ENCODE measurements at regions not wholly inside any gene's neighbourhood (a gene's known extent, or its start where the extent isn't known, plus 50 kb on each side); places are given as distances from the start of the nearest gene placed in this dataset.

DNA sequence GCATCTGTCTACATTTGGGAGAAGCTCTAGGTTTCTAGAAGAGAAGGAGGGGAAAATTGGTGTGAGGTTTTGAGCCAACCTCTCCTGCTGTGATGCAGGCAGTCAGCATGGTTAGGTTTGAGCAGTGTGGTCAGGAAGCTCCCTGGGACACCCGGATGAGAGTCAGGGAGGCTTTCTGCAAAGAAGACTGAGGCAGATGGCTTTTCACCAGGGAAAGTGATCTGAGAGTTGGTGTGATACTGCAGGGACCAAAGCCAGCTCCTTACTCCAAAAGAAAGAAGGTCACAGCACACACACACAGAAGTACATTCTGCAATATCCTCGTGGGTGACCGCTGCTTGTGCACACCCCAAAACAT lies 75.8 kb upstream of the BCL11A start (continued):
- TF ChIP-seq, protein P1, sequence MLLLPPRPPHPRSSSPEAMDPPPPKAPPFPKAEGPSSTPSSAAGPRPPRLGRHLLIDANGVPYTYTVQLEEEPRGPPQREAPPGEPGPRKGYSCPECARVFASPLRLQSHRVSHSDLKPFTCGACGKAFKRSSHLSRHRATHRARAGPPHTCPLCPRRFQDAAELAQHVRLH (tag by site-specific recombination; IDR thresholded peaks at IDR 0.05): no peak
- TF ChIP-seq TCF7L2 (IDR thresholded peaks at IDR 0.05; ENCODE audit: borderline replicate concordance, low read depth, low read length) (no peak), HOXC10 (CRISPR knock-in tag; IDR thresholded peaks at IDR 0.05) (no peak)
- TF ChIP-seq, protein P2, sequence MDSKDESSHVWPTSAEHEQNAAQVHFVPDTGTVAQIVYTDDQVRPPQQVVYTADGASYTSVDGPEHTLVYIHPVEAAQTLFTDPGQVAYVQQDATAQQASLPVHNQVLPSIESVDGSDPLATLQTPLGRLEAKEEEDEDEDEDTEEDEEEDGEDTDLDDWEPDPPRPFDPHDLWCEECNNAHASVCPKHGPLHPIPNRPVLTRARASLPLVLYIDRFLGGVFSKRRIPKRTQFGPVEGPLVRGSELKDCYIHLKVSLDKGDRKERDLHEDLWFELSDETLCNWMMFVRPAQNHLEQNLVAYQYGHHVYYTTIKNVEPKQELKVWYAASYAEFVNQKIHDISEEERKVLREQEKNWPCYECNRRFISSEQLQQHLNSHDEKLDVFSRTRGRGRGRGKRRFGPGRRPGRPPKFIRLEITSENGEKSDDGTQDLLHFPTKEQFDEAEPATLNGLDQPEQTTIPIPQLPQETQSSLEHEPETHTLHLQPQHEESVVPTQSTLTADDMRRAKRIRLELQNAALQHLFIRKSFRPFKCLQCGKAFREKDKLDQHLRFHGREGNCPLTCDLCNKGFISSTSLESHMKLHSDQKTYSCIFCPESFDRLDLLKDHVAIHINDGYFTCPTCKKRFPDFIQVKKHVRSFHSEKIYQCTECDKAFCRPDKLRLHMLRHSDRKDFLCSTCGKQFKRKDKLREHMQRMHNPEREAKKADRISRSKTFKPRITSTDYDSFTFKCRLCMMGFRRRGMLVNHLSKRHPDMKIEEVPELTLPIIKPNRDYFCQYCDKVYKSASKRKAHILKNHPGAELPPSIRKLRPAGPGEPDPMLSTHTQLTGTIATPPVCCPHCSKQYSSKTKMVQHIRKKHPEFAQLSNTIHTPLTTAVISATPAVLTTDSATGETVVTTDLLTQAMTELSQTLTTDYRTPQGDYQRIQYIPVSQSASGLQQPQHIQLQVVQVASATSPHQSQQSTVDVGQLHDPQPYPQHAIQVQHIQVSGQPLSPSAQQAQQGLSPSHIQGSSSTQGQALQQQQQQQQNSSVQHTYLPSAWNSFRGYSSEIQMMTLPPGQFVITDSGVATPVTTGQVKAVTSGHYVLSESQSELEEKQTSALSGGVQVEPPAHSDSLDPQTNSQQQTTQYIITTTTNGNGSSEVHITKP (tag by site-specific recombination; IDR thresholded peaks at IDR 0.05): no peak

DNA sequence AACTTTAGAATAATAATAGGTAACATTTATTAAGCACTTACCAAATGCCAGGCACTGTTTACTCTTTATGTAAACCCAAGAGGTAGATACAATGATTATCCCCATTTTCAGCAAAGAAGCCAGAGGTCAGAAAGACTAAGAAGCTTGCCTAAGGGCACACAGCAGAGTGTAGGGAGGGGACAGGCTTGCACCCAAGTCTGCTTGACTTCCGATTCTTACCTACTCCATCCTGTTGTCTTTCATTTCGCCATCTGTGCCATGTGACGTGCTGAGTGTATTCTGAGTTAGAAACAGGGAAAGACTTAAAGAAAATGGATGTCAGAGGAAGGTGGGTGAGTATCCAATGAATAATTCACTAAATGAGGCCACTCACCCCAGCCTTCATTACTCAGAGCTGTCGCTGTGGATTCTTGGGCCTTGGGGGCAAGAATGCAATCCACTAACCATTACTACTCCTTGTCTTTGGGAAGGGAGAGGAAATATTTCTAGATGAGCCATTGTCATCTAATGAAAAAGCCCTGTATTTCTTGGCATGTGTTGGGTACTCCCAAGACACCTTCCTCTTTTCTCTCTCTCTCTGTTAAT lies 76.4 kb upstream of the BCL11A start:
- CTCF ChIA-PET: interaction anchor here (0.7 to 2.7 kb wide), 3 partner anchors 13 to 296 kb away, joined by 3 to 11 read pairs (median 5); no protein-coding TSS in a partner anchor

More for the DNA sequence above, 76.4 kb upstream of the BCL11A start:
- TF ChIP-seq BCL11A (tag by site-specific recombination; IDR thresholded peaks at IDR 0.05; ENCODE audit: low read depth) (no peak), ZNF658 (tag by site-specific recombination; IDR thresholded peaks at IDR 0.05) (no peak), EGR2 (tag by site-specific recombination; IDR thresholded peaks at IDR 0.05; ENCODE audit: low read depth) (no peak), ZNF132 (tag by site-specific recombination; IDR thresholded peaks at IDR 0.05; ENCODE audit: borderline replicate concordance) (no peak), BCL11B (tag by site-specific recombination; IDR thresholded peaks at IDR 0.05; ENCODE audit: low read depth) (no peak), ZSCAN23 (tag by site-specific recombination; IDR thresholded peaks at IDR 0.05) (no peak), SP7 (tag by site-specific recombination; IDR thresholded peaks at IDR 0.05) (no peak), ZBTB21 (tag by site-specific recombination; IDR thresholded peaks at IDR 0.05) (no peak), ZNF654 (tag by site-specific recombination; IDR thresholded peaks at IDR 0.05; ENCODE audit: low read depth) (no peak), ZNF239 (tag by site-specific recombination; IDR thresholded peaks at IDR 0.05) (no peak), ZNF600 (tag by site-specific recombination; IDR thresholded peaks at IDR 0.05) (no peak), ZNF175 (tag by site-specific recombination; IDR thresholded peaks at IDR 0.05) (no peak), ZNF394 (tag by site-specific recombination; IDR thresholded peaks at IDR 0.05; ENCODE audit: borderline replicate concordance) (no peak), ZNF112 (tag by site-specific recombination; IDR thresholded peaks at IDR 0.05) (no peak)
- TF ChIP-seq, protein P3, sequence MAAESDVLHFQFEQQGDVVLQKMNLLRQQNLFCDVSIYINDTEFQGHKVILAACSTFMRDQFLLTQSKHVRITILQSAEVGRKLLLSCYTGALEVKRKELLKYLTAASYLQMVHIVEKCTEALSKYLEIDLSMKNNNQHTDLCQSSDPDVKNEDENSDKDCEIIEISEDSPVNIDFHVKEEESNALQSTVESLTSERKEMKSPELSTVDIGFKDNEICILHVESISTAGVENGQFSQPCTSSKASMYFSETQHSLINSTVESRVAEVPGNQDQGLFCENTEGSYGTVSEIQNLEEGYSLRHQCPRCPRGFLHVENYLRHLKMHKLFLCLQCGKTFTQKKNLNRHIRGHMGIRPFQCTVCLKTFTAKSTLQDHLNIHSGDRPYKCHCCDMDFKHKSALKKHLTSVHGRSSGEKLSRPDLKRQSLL (tag by site-specific recombination; IDR thresholded peaks at IDR 0.05): no peak
- TF ChIP-seq, protein P4, sequence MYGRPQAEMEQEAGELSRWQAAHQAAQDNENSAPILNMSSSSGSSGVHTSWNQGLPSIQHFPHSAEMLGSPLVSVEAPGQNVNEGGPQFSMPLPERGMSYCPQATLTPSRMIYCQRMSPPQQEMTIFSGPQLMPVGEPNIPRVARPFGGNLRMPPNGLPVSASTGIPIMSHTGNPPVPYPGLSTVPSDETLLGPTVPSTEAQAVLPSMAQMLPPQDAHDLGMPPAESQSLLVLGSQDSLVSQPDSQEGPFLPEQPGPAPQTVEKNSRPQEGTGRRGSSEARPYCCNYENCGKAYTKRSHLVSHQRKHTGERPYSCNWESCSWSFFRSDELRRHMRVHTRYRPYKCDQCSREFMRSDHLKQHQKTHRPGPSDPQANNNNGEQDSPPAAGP (tag by site-specific recombination; IDR thresholded peaks at IDR 0.05): no peak
- TF ChIP-seq, protein P5, sequence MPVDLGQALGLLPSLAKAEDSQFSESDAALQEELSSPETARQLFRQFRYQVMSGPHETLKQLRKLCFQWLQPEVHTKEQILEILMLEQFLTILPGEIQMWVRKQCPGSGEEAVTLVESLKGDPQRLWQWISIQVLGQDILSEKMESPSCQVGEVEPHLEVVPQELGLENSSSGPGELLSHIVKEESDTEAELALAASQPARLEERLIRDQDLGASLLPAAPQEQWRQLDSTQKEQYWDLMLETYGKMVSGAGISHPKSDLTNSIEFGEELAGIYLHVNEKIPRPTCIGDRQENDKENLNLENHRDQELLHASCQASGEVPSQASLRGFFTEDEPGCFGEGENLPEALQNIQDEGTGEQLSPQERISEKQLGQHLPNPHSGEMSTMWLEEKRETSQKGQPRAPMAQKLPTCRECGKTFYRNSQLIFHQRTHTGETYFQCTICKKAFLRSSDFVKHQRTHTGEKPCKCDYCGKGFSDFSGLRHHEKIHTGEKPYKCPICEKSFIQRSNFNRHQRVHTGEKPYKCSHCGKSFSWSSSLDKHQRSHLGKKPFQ (tag by site-specific recombination; IDR thresholded peaks at IDR 0.05): no peak
- TF ChIP-seq, protein P6, sequence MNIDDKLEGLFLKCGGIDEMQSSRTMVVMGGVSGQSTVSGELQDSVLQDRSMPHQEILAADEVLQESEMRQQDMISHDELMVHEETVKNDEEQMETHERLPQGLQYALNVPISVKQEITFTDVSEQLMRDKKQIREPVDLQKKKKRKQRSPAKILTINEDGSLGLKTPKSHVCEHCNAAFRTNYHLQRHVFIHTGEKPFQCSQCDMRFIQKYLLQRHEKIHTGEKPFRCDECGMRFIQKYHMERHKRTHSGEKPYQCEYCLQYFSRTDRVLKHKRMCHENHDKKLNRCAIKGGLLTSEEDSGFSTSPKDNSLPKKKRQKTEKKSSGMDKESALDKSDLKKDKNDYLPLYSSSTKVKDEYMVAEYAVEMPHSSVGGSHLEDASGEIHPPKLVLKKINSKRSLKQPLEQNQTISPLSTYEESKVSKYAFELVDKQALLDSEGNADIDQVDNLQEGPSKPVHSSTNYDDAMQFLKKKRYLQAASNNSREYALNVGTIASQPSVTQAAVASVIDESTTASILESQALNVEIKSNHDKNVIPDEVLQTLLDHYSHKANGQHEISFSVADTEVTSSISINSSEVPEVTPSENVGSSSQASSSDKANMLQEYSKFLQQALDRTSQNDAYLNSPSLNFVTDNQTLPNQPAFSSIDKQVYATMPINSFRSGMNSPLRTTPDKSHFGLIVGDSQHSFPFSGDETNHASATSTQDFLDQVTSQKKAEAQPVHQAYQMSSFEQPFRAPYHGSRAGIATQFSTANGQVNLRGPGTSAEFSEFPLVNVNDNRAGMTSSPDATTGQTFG (tag by site-specific recombination; IDR thresholded peaks at IDR 0.05; ENCODE audit: borderline replicate concordance): no peak
- H3K36me3 ChIP-seq (ENCODE audit: control insufficient read depth in 2 of 2, insufficient read depth in 1 of 2, low read length in 2 of 2): no peaks in the 10 kb centered on the region
- H3K4me1 ChIP-seq (ENCODE audit: control insufficient read depth, insufficient read depth, low read length): no peaks in the 10 kb centered on the region
- POLR2A ChIA-PET: no interaction called here
- H3K4me3 ChIP-seq (ENCODE audit: low read depth, low read length): no peak overlapping the region
- no peak overlapping the region for H3K27ac ChIP-seq (ENCODE audit: extremely low read depth, low read depth, low read length)
- H3K9me3 ChIP-seq (ENCODE audit: control insufficient read depth, insufficient read depth, low read depth, low read length): no peaks in the 10 kb centered on the region

All from HEK293 (cell line).